WTC11 (cell line): ENCODE measurements at regions not wholly inside any gene's neighbourhood (a gene's known extent, or its start where the extent isn't known, plus 50 kb on each side); places are given as distances from the start of the nearest gene placed in this dataset.

ENCODE experiments used
- FOXJ3 ChIP-seq: sonication (generic); formaldehyde crosslinking; IDR thresholded peaks from 2 replicates; pipeline ENCODE4 v1.9.0; 2021; ENCODE audit warnings: missing genetic modification reagents, mild to moderate bottlenecking, borderline replicate concordance
- GABPB1 ChIP-seq: sonication (generic); formaldehyde crosslinking; IDR thresholded peaks from 2 replicates; pipeline ENCODE4 v1.8.1; 2023; ENCODE audit warnings: mild to moderate bottlenecking, missing genetic modification reagents
- JUN ChIP-seq: sonication (generic); formaldehyde crosslinking; IDR thresholded peaks from 2 replicates; pipeline ENCODE4 v1.8.0; 2023; ENCODE audit warnings: mild to moderate bottlenecking, missing genetic modification reagents
- SP1 ChIP-seq: sonication (generic); formaldehyde crosslinking; conservative IDR thresholded peaks from 2 replicates; pipeline ENCODE4 v1.8.1; 2022; ENCODE audit warnings: missing genetic modification reagents
- ZNF317 ChIP-seq: sonication (generic); formaldehyde crosslinking; IDR thresholded peaks from 2 replicates; pipeline ENCODE4 v1.8.1; 2023; ENCODE audit warnings: low read depth, mild to moderate bottlenecking, moderate library complexity, missing genetic modification reagents, borderline replicate concordance
- TF ChIP-seq, protein P1 (sequence below): fragments of 200-600 bp; IDR thresholded peaks from 2 replicates; pipeline ENCODE4 v1.8.0; 2022; ENCODE audit warnings: antibody characterized with exemption
- TF ChIP-seq, protein P2 (sequence below): sonication (generic); formaldehyde crosslinking; IDR thresholded peaks from 2 replicates; pipeline ENCODE4 v1.8.1; 2022; ENCODE audit warnings: mild to moderate bottlenecking, missing genetic modification reagents, moderate library complexity, borderline replicate concordance
- TF ChIP-seq, protein P3 (sequence below): sonication (generic); formaldehyde crosslinking; IDR thresholded peaks from 2 replicates; pipeline ENCODE4 v1.8.0; 2022; ENCODE audit warnings: mild to moderate bottlenecking, missing genetic modification reagents
- TF ChIP-seq, protein P4 (sequence below): sonication (generic); formaldehyde crosslinking; IDR thresholded peaks from 2 replicates; pipeline ENCODE4 v1.8.0; 2022; ENCODE audit warnings: mild to moderate bottlenecking, missing genetic modification reagents
- TF ChIP-seq, protein P5 (sequence below): fragments of 250-450 bp; sonication (Bioruptor Pico); IDR thresholded peaks from 2 replicates; pipeline ENCODE4 v1.9.0; 2021; ENCODE audit warnings: mild to moderate bottlenecking
- TF ChIP-seq, protein P6 (sequence below): fragments of 250-450 bp; sonication (Bioruptor Pico); conservative IDR thresholded peaks from 2 replicates; pipeline ENCODE4 v1.9.0; 2021; ENCODE audit warnings: mild to moderate bottlenecking

DNA sequence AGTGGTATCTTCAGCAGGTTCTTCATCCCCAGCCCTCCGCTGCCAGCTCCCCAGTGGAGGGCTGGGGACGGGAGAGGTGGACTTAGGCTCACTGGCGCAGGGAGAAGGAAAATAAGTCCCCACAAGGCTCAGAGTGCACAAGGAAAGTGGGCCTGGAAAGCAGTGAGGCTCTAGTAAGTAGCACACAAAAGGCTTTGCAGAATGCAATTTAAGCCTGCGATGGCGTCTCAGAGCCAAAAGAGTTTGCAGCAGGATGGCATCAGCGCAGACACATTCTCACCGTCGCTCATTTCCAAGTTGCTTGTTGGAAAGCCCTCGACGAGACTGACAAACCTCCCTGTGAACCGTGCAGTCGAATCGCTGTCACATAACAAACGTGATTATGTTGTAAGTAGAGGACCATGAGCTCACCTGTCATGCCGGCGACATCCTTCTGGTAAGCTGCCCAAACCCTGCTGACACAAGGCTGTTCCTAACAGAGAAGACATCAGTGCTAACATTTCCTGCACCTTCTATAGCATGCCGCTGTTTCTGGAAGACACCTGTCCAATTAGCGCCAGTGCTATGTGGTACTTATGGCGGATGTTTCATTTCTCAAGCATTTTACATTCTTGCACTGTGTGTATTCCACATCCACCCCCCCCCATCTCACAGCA, 98.3 kb upstream of the NPVF start:
- TF ChIP-seq FOXJ3 (CRISPR knock-in tag) (no peak), ZNF317 (CRISPR knock-in tag) (no peak), SP1 (CRISPR knock-in tag) (no peak), JUN (CRISPR knock-in tag) (no peak), GABPB1 (CRISPR knock-in tag) (no peak)
- TF ChIP-seq, protein P1, sequence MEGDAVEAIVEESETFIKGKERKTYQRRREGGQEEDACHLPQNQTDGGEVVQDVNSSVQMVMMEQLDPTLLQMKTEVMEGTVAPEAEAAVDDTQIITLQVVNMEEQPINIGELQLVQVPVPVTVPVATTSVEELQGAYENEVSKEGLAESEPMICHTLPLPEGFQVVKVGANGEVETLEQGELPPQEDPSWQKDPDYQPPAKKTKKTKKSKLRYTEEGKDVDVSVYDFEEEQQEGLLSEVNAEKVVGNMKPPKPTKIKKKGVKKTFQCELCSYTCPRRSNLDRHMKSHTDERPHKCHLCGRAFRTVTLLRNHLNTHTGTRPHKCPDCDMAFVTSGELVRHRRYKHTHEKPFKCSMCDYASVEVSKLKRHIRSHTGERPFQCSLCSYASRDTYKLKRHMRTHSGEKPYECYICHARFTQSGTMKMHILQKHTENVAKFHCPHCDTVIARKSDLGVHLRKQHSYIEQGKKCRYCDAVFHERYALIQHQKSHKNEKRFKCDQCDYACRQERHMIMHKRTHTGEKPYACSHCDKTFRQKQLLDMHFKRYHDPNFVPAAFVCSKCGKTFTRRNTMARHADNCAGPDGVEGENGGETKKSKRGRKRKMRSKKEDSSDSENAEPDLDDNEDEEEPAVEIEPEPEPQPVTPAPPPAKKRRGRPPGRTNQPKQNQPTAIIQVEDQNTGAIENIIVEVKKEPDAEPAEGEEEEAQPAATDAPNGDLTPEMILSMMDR: no peak
- TF ChIP-seq, protein P2, sequence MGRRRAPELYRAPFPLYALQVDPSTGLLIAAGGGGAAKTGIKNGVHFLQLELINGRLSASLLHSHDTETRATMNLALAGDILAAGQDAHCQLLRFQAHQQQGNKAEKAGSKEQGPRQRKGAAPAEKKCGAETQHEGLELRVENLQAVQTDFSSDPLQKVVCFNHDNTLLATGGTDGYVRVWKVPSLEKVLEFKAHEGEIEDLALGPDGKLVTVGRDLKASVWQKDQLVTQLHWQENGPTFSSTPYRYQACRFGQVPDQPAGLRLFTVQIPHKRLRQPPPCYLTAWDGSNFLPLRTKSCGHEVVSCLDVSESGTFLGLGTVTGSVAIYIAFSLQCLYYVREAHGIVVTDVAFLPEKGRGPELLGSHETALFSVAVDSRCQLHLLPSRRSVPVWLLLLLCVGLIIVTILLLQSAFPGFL: no peak
- TF ChIP-seq, protein P3, sequence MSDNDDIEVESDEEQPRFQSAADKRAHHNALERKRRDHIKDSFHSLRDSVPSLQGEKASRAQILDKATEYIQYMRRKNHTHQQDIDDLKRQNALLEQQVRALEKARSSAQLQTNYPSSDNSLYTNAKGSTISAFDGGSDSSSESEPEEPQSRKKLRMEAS (CRISPR knock-in tag): no peak
- TF ChIP-seq, protein P4, sequence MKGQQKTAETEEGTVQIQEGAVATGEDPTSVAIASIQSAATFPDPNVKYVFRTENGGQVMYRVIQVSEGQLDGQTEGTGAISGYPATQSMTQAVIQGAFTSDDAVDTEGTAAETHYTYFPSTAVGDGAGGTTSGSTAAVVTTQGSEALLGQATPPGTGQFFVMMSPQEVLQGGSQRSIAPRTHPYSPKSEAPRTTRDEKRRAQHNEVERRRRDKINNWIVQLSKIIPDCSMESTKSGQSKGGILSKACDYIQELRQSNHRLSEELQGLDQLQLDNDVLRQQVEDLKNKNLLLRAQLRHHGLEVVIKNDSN (CRISPR knock-in tag): no peak
- TF ChIP-seq, protein P5, sequence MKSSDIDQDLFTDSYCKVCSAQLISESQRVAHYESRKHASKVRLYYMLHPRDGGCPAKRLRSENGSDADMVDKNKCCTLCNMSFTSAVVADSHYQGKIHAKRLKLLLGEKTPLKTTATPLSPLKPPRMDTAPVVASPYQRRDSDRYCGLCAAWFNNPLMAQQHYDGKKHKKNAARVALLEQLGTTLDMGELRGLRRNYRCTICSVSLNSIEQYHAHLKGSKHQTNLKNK (CRISPR knock-in tag): no peak
- TF ChIP-seq, protein P6, sequence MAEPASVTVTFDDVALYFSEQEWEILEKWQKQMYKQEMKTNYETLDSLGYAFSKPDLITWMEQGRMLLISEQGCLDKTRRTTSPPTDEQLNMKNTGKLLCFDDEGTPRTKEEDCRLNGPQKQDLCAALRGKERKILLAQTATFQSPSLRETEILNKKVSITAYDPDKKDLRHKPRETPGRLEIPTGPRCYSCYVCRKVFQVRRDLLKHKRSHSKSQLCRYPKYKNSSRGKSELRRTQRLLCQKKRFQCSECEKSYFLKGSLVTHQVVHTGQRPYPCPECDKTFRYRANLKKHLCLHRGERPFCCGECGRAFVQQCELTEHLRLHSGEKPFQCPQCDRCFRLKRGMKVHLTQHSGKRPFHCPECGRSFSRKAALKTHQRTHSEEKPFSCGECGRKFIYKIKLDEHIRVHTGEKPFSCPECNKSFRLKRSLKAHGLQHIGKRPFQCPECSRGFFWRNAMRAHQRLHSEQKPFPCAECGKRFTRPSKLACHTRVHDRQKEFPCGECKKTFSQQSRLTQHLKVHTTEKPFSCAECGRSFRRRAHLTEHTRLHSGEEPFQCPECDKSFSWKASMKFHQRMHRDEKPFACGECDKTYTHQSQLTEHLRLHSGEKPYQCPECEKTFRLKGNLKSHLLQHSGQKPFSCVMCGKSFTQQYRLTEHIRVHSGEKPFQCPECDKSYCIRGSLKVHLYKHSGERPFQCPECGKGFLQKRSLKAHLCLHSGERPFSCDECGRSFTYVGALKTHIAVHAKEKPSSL (CRISPR knock-in tag): no peak
